ENCODE measurements at regions not wholly inside any gene's neighbourhood (a gene's known extent, or its start where the extent isn't known, plus 50 kb on each side); places are given as distances from the start of the nearest gene placed in this dataset.

- no peak for TF ChIP-seq CTCF (IDR thresholded peaks at IDR 0.05; ENCODE audit: insufficient read depth, low read length)
- no peak for TF ChIP-seq REST (IDR thresholded peaks at IDR 0.05; ENCODE audit: insufficient replicate concordance, low read depth)
- TF ChIP-seq POLR2AphosphoS5 (IDR thresholded peaks at IDR 0.05; ENCODE audit: low read depth) = no peak
- no peak for TF ChIP-seq GABPA (IDR thresholded peaks at IDR 0.05; ENCODE audit: low read depth)
Observed at GRCh38 chr15:70321172-70321819, 223.6 kb upstream of the TLE3 start.
